ENCODE measurements at regions not wholly inside any gene's neighbourhood (a gene's known extent, or its start where the extent isn't known, plus 50 kb on each side); places are given as distances from the start of the nearest gene placed in this dataset.

- no peak for DNase-seq
These were observed 418.5 kb upstream of the CDH5 start for GRCh38 chr16:65947951-65948350.

GRCh38 chr16:65945493-65945892 lies 421.0 kb upstream of the CDH5 start:
- no peak for DNase-seq

GRCh38 chr16:65944361-65944760 lies 422.1 kb upstream of the CDH5 start:
- no peak for DNase-seq

GRCh38 chr16:65940711-65941110 lies 425.8 kb upstream of the CDH5 start:
- DNase-seq: no peak

GRCh38 chr16:65938083-65938482 lies 428.4 kb upstream of the CDH5 start:
- no peak for DNase-seq

GRCh38 chr16:65937455-65937854 lies 429.0 kb upstream of the CDH5 start:
- DNase-seq: no peak

GRCh38 chr16:65936096-65936495 lies 430.4 kb upstream of the CDH5 start:
- no peak for DNase-seq

- DNase-seq: no peak
These were observed 432.0 kb upstream of the CDH5 start for GRCh38 chr16:65934443-65934842.

GRCh38 chr16:65933703-65934102 lies 432.8 kb upstream of the CDH5 start:
- no peak for DNase-seq

- no peak for DNase-seq
These were observed 434.0 kb upstream of the CDH5 start for GRCh38 chr16:65932350-65933072.

- DNase-seq: no peak
These were observed 443.6 kb upstream of the CDH5 start for GRCh38 chr16:65922923-65923322.

GRCh38 chr16:65919986-65920376 lies 446.5 kb upstream of the CDH5 start:
- DNase-seq: no peak

- no peak for DNase-seq
These were observed 447.1 kb upstream of the CDH5 start for GRCh38 chr16:65919145-65919985.

- DNase-seq: no peak
These were observed 449.0 kb upstream of the CDH5 start for GRCh38 chr16:65917466-65917865.

- DNase-seq: no peak
These were observed 449.5 kb upstream of the CDH5 start for GRCh38 chr16:65916995-65917394.

- DNase-seq: no peak
These were observed 456.2 kb upstream of the CDH5 start for GRCh38 chr16:65910291-65910690.

GRCh38 chr16:65909310-65910050 lies 457.0 kb upstream of the CDH5 start:
- DNase-seq: no peak

GRCh38 chr16:65908568-65908967 lies 457.9 kb upstream of the CDH5 start:
- DNase-seq: no peak

GRCh38 chr16:65905331-65905730 lies 461.2 kb upstream of the CDH5 start:
- no peak for DNase-seq

GRCh38 chr16:65896448-65897153 lies 469.9 kb upstream of the CDH5 start:
- DNase-seq: no peak

- no peak for DNase-seq
These were observed 470.6 kb upstream of the CDH5 start for GRCh38 chr16:65895906-65896305.

GRCh38 chr16:65895486-65895885 lies 471.0 kb upstream of the CDH5 start:
- no peak for DNase-seq

GRCh38 chr16:65890203-65890602 lies 476.3 kb upstream of the CDH5 start:
- no peak for DNase-seq
